ENCODE measurements at regions not wholly inside any gene's neighbourhood (a gene's known extent, or its start where the extent isn't known, plus 50 kb on each side); places are given as distances from the start of the nearest gene placed in this dataset.

GRCh38 chr11:134901542-134901941, 489.5 kb upstream of the B3GAT1 start:
- no peak overlapping the region for H3K27ac ChIP-seq
- DNase-seq = no peak
- 56 to 59% methylated on average over 7 of the region's 7 CpGs for WGBS, 2 donors
- H3K4me3 ChIP-seq = no peak overlapping the region
- H3K27me3 ChIP-seq = no peaks in the 10 kb centered on the region
- no peaks in the 10 kb centered on the region for H3K36me3 ChIP-seq (replicated peaks in 1 of 2; ENCODE audit: insufficient read depth in 1 of 2, low read depth in 2 of 2)
- H3K4me1 ChIP-seq = no peaks in the 10 kb centered on the region
- TF ChIP-seq POLR2A (IDR thresholded peaks at IDR 0.05) (no peak), CTCF (IDR thresholded peaks at IDR 0.05) (no peak)
- H3K9me3 ChIP-seq = no peaks in the 10 kb centered on the region
- intact Hi-C loops (cut with DNase I) = no loop called here
- no peak for ATAC-seq

GRCh38 chr11:134893810-134894685, 482.0 kb upstream of the B3GAT1 start:
- WGBS, 2 donors = 62 to 69% methylated on average over 13 of the region's 13 CpGs
- H3K36me3 ChIP-seq (replicated peaks in 1 of 2; ENCODE audit: insufficient read depth in 1 of 2, low read depth in 2 of 2) = no peaks in the 10 kb centered on the region
- H3K9me3 ChIP-seq = no peaks in the 10 kb centered on the region
- no peak for ATAC-seq
- no peak overlapping the region for H3K4me3 ChIP-seq
- DNase-seq = no peak
- intact Hi-C loops (cut with DNase I) = no loop called here
- no peak for TF ChIP-seq CTCF (IDR thresholded peaks at IDR 0.05)
- TF ChIP-seq POLR2A (IDR thresholded peaks at IDR 0.05) = no peak
- no peak overlapping the region for H3K27ac ChIP-seq
- H3K27me3 ChIP-seq = no peaks in the 10 kb centered on the region
- no peaks in the 10 kb centered on the region for H3K4me1 ChIP-seq

- H3K27ac ChIP-seq = no peak overlapping the region
- H3K36me3 ChIP-seq (replicated peaks in 1 of 2; ENCODE audit: insufficient read depth in 1 of 2, low read depth in 2 of 2) = no peaks in the 10 kb centered on the region
- WGBS, 2 donors = 27 to 36% methylated on average over 3 to 5 of the region's 5 CpGs
- ATAC-seq = no peak
- intact Hi-C loops (cut with DNase I) = no loop called here
- no peak for TF ChIP-seq POLR2A (IDR thresholded peaks at IDR 0.05)
- no peak for TF ChIP-seq CTCF (IDR thresholded peaks at IDR 0.05)
- H3K4me1 ChIP-seq = no peaks in the 10 kb centered on the region
- H3K27me3 ChIP-seq = no peaks in the 10 kb centered on the region
- H3K9me3 ChIP-seq = no peaks in the 10 kb centered on the region
- DNase-seq = no peak
- no peak overlapping the region for H3K4me3 ChIP-seq
Observed at GRCh38 chr11:134890446-134890845, 478.4 kb upstream of the B3GAT1 start.

GRCh38 chr11:134889832-134890231, 477.8 kb upstream of the B3GAT1 start:
- Histone ChIP-seq H3K36me3 (replicated peaks in 1 of 2; ENCODE audit: insufficient read depth in 1 of 2, low read depth in 2 of 2) (no peaks in the 10 kb centered on the region), H3K27ac (no peak overlapping the region), H3K4me3 (no peak overlapping the region), H3K4me1 (no peaks in the 10 kb centered on the region), H3K27me3 (no peaks in the 10 kb centered on the region), H3K9me3 (no peaks in the 10 kb centered on the region)
- WGBS, 2 donors = 61 to 74% methylated on average over 6 of the region's 6 CpGs
- TF ChIP-seq POLR2A (IDR thresholded peaks at IDR 0.05) = no peak
- TF ChIP-seq CTCF (IDR thresholded peaks at IDR 0.05) = no peak
- intact Hi-C loops (cut with DNase I) = no loop called here
- no peak for DNase-seq
- no peak for ATAC-seq

GRCh38 chr11:134888821-134889220, 476.8 kb upstream of the B3GAT1 start:
- 66 to 74% methylated on average over 10 of the region's 10 CpGs for WGBS, 2 donors
- H3K36me3 ChIP-seq (replicated peaks in 1 of 2; ENCODE audit: insufficient read depth in 1 of 2, low read depth in 2 of 2) = no peaks in the 10 kb centered on the region
- no peaks in the 10 kb centered on the region for H3K27me3 ChIP-seq
- no peak for TF ChIP-seq POLR2A (IDR thresholded peaks at IDR 0.05)
- no peak for TF ChIP-seq CTCF (IDR thresholded peaks at IDR 0.05)
- intact Hi-C loops (cut with DNase I) = no loop called here
- ATAC-seq (no peak), DNase-seq (no peak)
- H3K9me3 ChIP-seq = no peaks in the 10 kb centered on the region
- no peaks in the 10 kb centered on the region for H3K4me1 ChIP-seq
- no peak overlapping the region for H3K4me3 ChIP-seq
- no peak overlapping the region for H3K27ac ChIP-seq

Data from body of pancreas (tissue), 4 donors.